ENCODE measurements at regions not wholly inside any gene's neighbourhood (a gene's known extent, or its start where the extent isn't known, plus 50 kb on each side); places are given as distances from the start of the nearest gene placed in this dataset.

GRCh38 chr2:187224989-187225388, 223.1 kb downstream of the CALCRL start:
- Mint-ChIP-seq H3K9me3 (no peaks in the 10 kb centered on the region), H3K4me1 (no peaks in the 10 kb centered on the region), H3K27me3 (no peaks in the 10 kb centered on the region), H3K36me3 (ENCODE audit: low read depth) (no peaks in the 10 kb centered on the region), H3K27ac (no peak overlapping the region), H3K4me3 (no peak overlapping the region)
- DNase-seq: no peak
- POLR2A ChIA-PET: interaction anchor here (0.6 kb wide), 1 partner anchor 1759 kb away, joined by 7 read pairs; no protein-coding TSS in a partner anchor
- CTCF ChIA-PET: no interaction called here

GRCh38 chr2:187220071-187220470, 228.0 kb downstream of the CALCRL start:
- POLR2A ChIA-PET: no interaction called here
- DNase-seq: no peak
- CTCF ChIA-PET: no interaction called here
- Mint-ChIP-seq H3K36me3 (ENCODE audit: low read depth) (no peaks in the 10 kb centered on the region), H3K9me3 (no peaks in the 10 kb centered on the region), H3K27ac (no peak overlapping the region), H3K4me3 (no peak overlapping the region), H3K4me1 (no peaks in the 10 kb centered on the region), H3K27me3 (no peaks in the 10 kb centered on the region)

- no peak for DNase-seq
- H3K27ac Mint-ChIP-seq: no peak overlapping the region
- H3K36me3 Mint-ChIP-seq (ENCODE audit: low read depth): no peaks in the 10 kb centered on the region
- H3K4me1 Mint-ChIP-seq: no peaks in the 10 kb centered on the region
- POLR2A ChIA-PET: no interaction called here
- H3K27me3 Mint-ChIP-seq: no peaks in the 10 kb centered on the region
- CTCF ChIA-PET: no interaction called here
- no peak overlapping the region for H3K4me3 Mint-ChIP-seq
- H3K9me3 Mint-ChIP-seq: no peaks in the 10 kb centered on the region
Observed at GRCh38 chr2:187215532-187216240, 232.4 kb downstream of the CALCRL start.

- POLR2A ChIA-PET: no interaction called here
- Mint-ChIP-seq H3K4me3 (no peak overlapping the region), H3K36me3 (ENCODE audit: low read depth) (no peaks in the 10 kb centered on the region), H3K4me1 (no peaks in the 10 kb centered on the region), H3K27me3 (no peaks in the 10 kb centered on the region), H3K9me3 (no peaks in the 10 kb centered on the region), H3K27ac (no peak overlapping the region)
- no peak for DNase-seq
- CTCF ChIA-PET: no interaction called here
Observed at GRCh38 chr2:187214306-187214705, 233.7 kb downstream of the CALCRL start.

- H3K4me1 Mint-ChIP-seq: no peaks in the 10 kb centered on the region
- ChIA-PET POLR2A (no interaction called here), CTCF (no interaction called here)
- no peaks in the 10 kb centered on the region for H3K27me3 Mint-ChIP-seq
- no peak overlapping the region for H3K4me3 Mint-ChIP-seq
- DNase-seq: no peak
- H3K27ac Mint-ChIP-seq: no peak overlapping the region
- no peaks in the 10 kb centered on the region for H3K9me3 Mint-ChIP-seq
- no peaks in the 10 kb centered on the region for H3K36me3 Mint-ChIP-seq (ENCODE audit: low read depth)
Observed at GRCh38 chr2:187213798-187214197, 234.3 kb downstream of the CALCRL start.

GRCh38 chr2:187210726-187211125, 237.3 kb downstream of the CALCRL start:
- no peak for DNase-seq
- Mint-ChIP-seq H3K36me3 (ENCODE audit: low read depth) (no peaks in the 10 kb centered on the region), H3K4me1 (no peaks in the 10 kb centered on the region), H3K27ac (no peak overlapping the region), H3K9me3 (no peaks in the 10 kb centered on the region), H3K27me3 (no peaks in the 10 kb centered on the region), H3K4me3 (no peak overlapping the region)
- CTCF ChIA-PET: no interaction called here
- POLR2A ChIA-PET: no interaction called here

GRCh38 chr2:187208199-187208785, 239.8 kb downstream of the CALCRL start:
- H3K4me1 Mint-ChIP-seq: no peaks in the 10 kb centered on the region
- no peaks in the 10 kb centered on the region for H3K36me3 Mint-ChIP-seq (ENCODE audit: low read depth)
- DNase-seq: no peak
- no peak overlapping the region for H3K27ac Mint-ChIP-seq
- no peaks in the 10 kb centered on the region for H3K9me3 Mint-ChIP-seq
- no peak overlapping the region for H3K4me3 Mint-ChIP-seq
- CTCF ChIA-PET: no interaction called here
- POLR2A ChIA-PET: no interaction called here
- H3K27me3 Mint-ChIP-seq: no peaks in the 10 kb centered on the region

GRCh38 chr2:187207126-187207525, 240.9 kb downstream of the CALCRL start:
- Mint-ChIP-seq H3K4me1 (no peaks in the 10 kb centered on the region), H3K9me3 (no peaks in the 10 kb centered on the region), H3K27ac (no peak overlapping the region), H3K4me3 (no peak overlapping the region), H3K27me3 (no peaks in the 10 kb centered on the region), H3K36me3 (ENCODE audit: low read depth) (no peaks in the 10 kb centered on the region)
- DNase-seq: no peak
- ChIA-PET CTCF (no interaction called here), POLR2A (no interaction called here)

- H3K4me3 Mint-ChIP-seq: no peak overlapping the region
- CTCF ChIA-PET: no interaction called here
- POLR2A ChIA-PET: no interaction called here
- H3K4me1 Mint-ChIP-seq: no peaks in the 10 kb centered on the region
- DNase-seq: no peak
- H3K27me3 Mint-ChIP-seq: no peaks in the 10 kb centered on the region
- H3K27ac Mint-ChIP-seq: no peak overlapping the region
- H3K36me3 Mint-ChIP-seq (ENCODE audit: low read depth): no peaks in the 10 kb centered on the region
- no peaks in the 10 kb centered on the region for H3K9me3 Mint-ChIP-seq
Observed at GRCh38 chr2:187206471-187206870, 241.6 kb downstream of the CALCRL start.

- H3K9me3 Mint-ChIP-seq: no peaks in the 10 kb centered on the region
- POLR2A ChIA-PET: no interaction called here
Observed at GRCh38 chr2:187206071-187206470, 242.0 kb downstream of the CALCRL start.

GRCh38 chr2:187198136-187198535, 249.9 kb downstream of the CALCRL start:
- CTCF ChIA-PET: no interaction called here
- no peak for DNase-seq
- no peak overlapping the region for H3K27ac Mint-ChIP-seq

More at GRCh38 chr2:187206071-187206470, 242.0 kb downstream of the CALCRL start:
- H3K36me3 Mint-ChIP-seq (ENCODE audit: low read depth): no peaks in the 10 kb centered on the region
- no peaks in the 10 kb centered on the region for H3K27me3 Mint-ChIP-seq
- H3K4me3 Mint-ChIP-seq: no peak overlapping the region
- no peak overlapping the region for H3K27ac Mint-ChIP-seq
- H3K4me1 Mint-ChIP-seq: no peaks in the 10 kb centered on the region
- no peak for DNase-seq
- CTCF ChIA-PET: no interaction called here

GRCh38 chr2:187194049-187194448, 254.0 kb downstream of the CALCRL start:
- Mint-ChIP-seq H3K4me3 (no peak overlapping the region), H3K4me1 (no peaks in the 10 kb centered on the region), H3K36me3 (ENCODE audit: low read depth) (no peaks in the 10 kb centered on the region), H3K9me3 (no peaks in the 10 kb centered on the region), H3K27ac (no peak overlapping the region), H3K27me3 (no peaks in the 10 kb centered on the region)
- DNase-seq: no peak
- ChIA-PET CTCF (no interaction called here), POLR2A (no interaction called here)

More at GRCh38 chr2:187198136-187198535, 249.9 kb downstream of the CALCRL start:
- H3K4me1 Mint-ChIP-seq: no peaks in the 10 kb centered on the region
- H3K4me3 Mint-ChIP-seq: no peak overlapping the region
- no peaks in the 10 kb centered on the region for H3K27me3 Mint-ChIP-seq
- POLR2A ChIA-PET: no interaction called here
- no peaks in the 10 kb centered on the region for H3K9me3 Mint-ChIP-seq
- no peaks in the 10 kb centered on the region for H3K36me3 Mint-ChIP-seq (ENCODE audit: low read depth)

- Mint-ChIP-seq H3K4me3 (no peak overlapping the region), H3K9me3 (no peaks in the 10 kb centered on the region), H3K4me1 (no peaks in the 10 kb centered on the region), H3K36me3 (ENCODE audit: low read depth) (no peaks in the 10 kb centered on the region), H3K27me3 (no peaks in the 10 kb centered on the region), H3K27ac (no peak overlapping the region)
- CTCF ChIA-PET: no interaction called here
- POLR2A ChIA-PET: no interaction called here
- DNase-seq: no peak
Observed at GRCh38 chr2:187188783-187189631, 259.0 kb downstream of the CALCRL start.

Data from activated CD4-positive, alpha-beta T cell treated with anti-CD3 and anti-CD28 coated beads, Interleukin-2, amount 10 ng/mL, durations not matched to agents 7 days and 5 days (primary cell).